Kidney (tissue), 13 donors: ENCODE measurements at regions not wholly inside any gene's neighbourhood (a gene's known extent, or its start where the extent isn't known, plus 50 kb on each side); places are given as distances from the start of the nearest gene placed in this dataset.
A peak's percentile ranks its signal among the peaks of the same experiment; 100 is the strongest.

ENCODE experiments used
- DNase-seq, 5 donors: peaks; one replicate each; pipeline ENCODE4 v3.0.0-alpha.2; 2013 to 2020
- FAIRE-seq: peaks from 2 replicates; lab custom pipeline; 2012; peaks lifted over from hg19 to GRCh38; lab: Jason Lieb, UNC
- H3K27ac ChIP-seq, 2 donors: one replicate each; pipeline ENCODE4 v1.7.0; 2013; ENCODE audit warnings: low read depth in 2 of 2, low read length in 2 of 2, inconsistent platforms in 1 of 2
- H3K27me3 ChIP-seq: one replicate; pipeline ENCODE4 v1.7.1; 2013; ENCODE audit warnings: low read length, inconsistent platforms; ENCODE audit not compliant: control insufficient read depth, insufficient read depth
- H3K36me3 ChIP-seq, 3 donors: one replicate each; pipeline versions ENCODE4 v1.7.0 to v1.7.1; 2013; ENCODE audit warnings: low read length in 3 of 3, control low read depth in 1 of 3, inconsistent platforms in 1 of 3; ENCODE audit not compliant: insufficient read depth in 3 of 3, control insufficient read depth in 2 of 3
- H3K4me1 ChIP-seq, 3 donors: one replicate each; pipeline versions ENCODE4 v1.7.0 to v1.7.1; 2013; ENCODE audit warnings: low read length in 3 of 3, inconsistent platforms in 1 of 3, low read depth in 1 of 3; ENCODE audit not compliant: control insufficient read depth in 2 of 3, insufficient read depth in 2 of 3
- H3K4me3 ChIP-seq, 3 donors: one replicate each; pipeline versions ENCODE4 v1.7.0 to v1.8.1; 2013; ENCODE audit warnings: low read length in 3 of 3, control low read depth in 1 of 3, inconsistent platforms in 1 of 3
- H3K9ac ChIP-seq, 3 donors: one replicate each; pipeline versions ENCODE4 v1.7.0 to v1.7.1; 2013; ENCODE audit warnings: low read length in 3 of 3, control low read depth in 1 of 3, inconsistent platforms in 1 of 3
- H3K9me3 ChIP-seq, 3 donors: one replicate each; pipeline versions ENCODE4 v1.7.0 to v1.7.1; 2013; ENCODE audit warnings: low read length in 3 of 3, control low read depth in 1 of 3, inconsistent platforms in 1 of 3; ENCODE audit not compliant: control insufficient read depth in 2 of 3, insufficient read depth in 1 of 3
- CTCF ChIP-seq: IDR thresholded peaks from 3 replicates; pipeline ENCODE4 v1.5.1; 2012; ENCODE audit warnings: mild to moderate bottlenecking, moderate library complexity, borderline replicate concordance; ENCODE audit not compliant: insufficient read depth; ENCODE audit errors: extremely low read depth
- intact Hi-C: fragments of 100-400 bp; cut with DNase I; formaldehyde crosslinking; loops from one replicate; pipeline ENCODE4 v1.11.1; 2022
- donor health status: control.
- donor health status: control.
- donor health status: control.
- donor health status: control.
- donor health status: control.
- donor health status: DM: yes; HTN: yes; CAD: no.
- donor health status: Normal renal cell carcinoma (clear cell type).

DNA sequence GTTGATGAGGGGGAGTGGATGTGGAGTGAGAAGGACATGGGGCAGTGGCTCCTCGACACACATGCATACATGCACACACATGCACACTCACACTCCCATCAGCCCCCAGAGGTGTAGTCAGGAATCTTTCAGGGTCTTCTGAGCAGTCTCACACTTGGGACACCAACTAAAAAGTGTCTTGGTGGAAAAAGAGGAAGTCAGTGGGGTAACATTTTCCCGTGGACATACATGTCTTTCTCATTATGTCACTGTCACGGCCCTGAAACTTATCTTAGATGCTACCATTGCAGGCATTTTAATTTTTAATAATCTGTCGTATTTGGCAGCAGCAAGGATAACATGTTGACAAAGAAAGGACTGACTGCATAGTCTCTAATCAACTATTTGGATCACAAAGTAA lies 261.1 kb downstream of the ADGRG6 start:
- Histone ChIP-seq H3K4me3 (no peak overlapping the region), H3K36me3 (no peaks in the 10 kb centered on the region), H3K9me3 (no peaks in the 10 kb centered on the region), H3K4me1 (no peaks in the 10 kb centered on the region), H3K27ac (no peak overlapping the region), H3K27me3 (no peaks in the 10 kb centered on the region), H3K9ac (no peak overlapping the region)
- intact Hi-C loops = no loop called here
- DNase-seq (no peak), FAIRE-seq (no peak)
- no peak for TF ChIP-seq CTCF

- H3K27me3 ChIP-seq = no peaks in the 10 kb centered on the region
- no peak overlapping the region for H3K9ac ChIP-seq
- H3K27ac ChIP-seq = no peak overlapping the region
- FAIRE-seq (no peak), DNase-seq (peak in 4 of 5 donors; percentile 60 to 81 (median 68))
- H3K36me3 ChIP-seq = no peaks in the 10 kb centered on the region
- peak; percentile 75 for TF ChIP-seq CTCF
- no peaks in the 10 kb centered on the region for H3K9me3 ChIP-seq
- H3K4me3 ChIP-seq = no peak overlapping the region
- intact Hi-C loops = no loop called here
- H3K4me1 ChIP-seq = no peaks in the 10 kb centered on the region
Observed at GRCh38 chr6:142566628-142567396, 265.0 kb downstream of the ADGRG6 start.

GRCh38 chr6:142567461-142567860 lies 265.7 kb downstream of the ADGRG6 start:
- Histone ChIP-seq H3K4me1 (no peaks in the 10 kb centered on the region), H3K27ac (no peak overlapping the region), H3K9me3 (no peaks in the 10 kb centered on the region), H3K4me3 (no peak overlapping the region), H3K27me3 (no peaks in the 10 kb centered on the region), H3K36me3 (no peaks in the 10 kb centered on the region), H3K9ac (no peak overlapping the region)
- no peak for TF ChIP-seq CTCF
- FAIRE-seq (no peak), DNase-seq (no peak)
- intact Hi-C loops = no loop called here
